Endothelial cell of umbilical vein (primary cell): ENCODE measurements at regions not wholly inside any gene's neighbourhood (a gene's known extent, or its start where the extent isn't known, plus 50 kb on each side); places are given as distances from the start of the nearest gene placed in this dataset.

Experiments used
- BruUV-seq: library from RNA; stranded (reverse); fragments of 400-500 nt; replicated peaks from 2 replicates; lab custom pipeline; 2021; lab: Mats Ljungman, UMichigan
- CTCF ChIA-PET: fragments of 300-600, 350-600 bp; sonication (Branson Sonifier 250); formaldehyde crosslinking; loops from one replicate; lab custom pipeline; 2021; ENCODE audit warnings: antibody characterized with exemption, inconsistent platforms; lab: Charles Lee
- POLR2A ChIA-PET: fragments of 300-600, 350-600 bp; sonication (Branson Sonifier 250); formaldehyde crosslinking; loops from one replicate; lab custom pipeline; 2021; ENCODE audit warnings: antibody characterized with exemption, inconsistent platforms; lab: Charles Lee
- DNase-seq: peaks from one replicate; pipeline ENCODE4 v3.0.0-alpha.2; 2011; ENCODE audit warnings: low read depth, low spot score
- FAIRE-seq: peaks from 2 replicates; lab custom pipeline; 2011; peaks lifted over from hg19 to GRCh38; lab: Jason Lieb, UNC
- H2AFZ ChIP-seq: 2 replicates; pipeline ENCODE4 v1.6.0; 2012; ENCODE audit warnings: low read depth, low read length, control low read depth, inconsistent platforms
- H3K27ac ChIP-seq: 2 replicates; pipeline ENCODE4 v1.5.1; 2011; ENCODE audit warnings: low read depth, mild to moderate bottlenecking, control low read depth, low read length, moderate library complexity; ENCODE audit not compliant: insufficient read depth
- H3K27me3 ChIP-seq, 2 experiments: 2 replicates each; pipeline versions ENCODE4 v1.6.0 to v1.6.1; 2011; ENCODE audit warnings: low read length in 2 of 2, mixed read lengths in 1 of 2; ENCODE audit not compliant: control insufficient read depth in 2 of 2, insufficient read depth in 2 of 2
- H3K36me3 ChIP-seq, 2 experiments: 2 replicates in 1 of 2; 3 replicates in 1 of 2; pipeline ENCODE4 v1.5.1; 2011; ENCODE audit warnings: low read length in 2 of 2, mild to moderate bottlenecking in 1 of 2, moderate library complexity in 1 of 2; ENCODE audit not compliant: control insufficient read depth in 2 of 2, insufficient read depth in 2 of 2; ENCODE audit errors: extremely low read depth in 1 of 2
- H3K4me1 ChIP-seq: 3 replicates; pipeline ENCODE4 v1.5.1; 2011; ENCODE audit warnings: mild to moderate bottlenecking, low read length; ENCODE audit not compliant: control insufficient read depth, insufficient read depth; ENCODE audit errors: extremely low read depth
- H3K4me2 ChIP-seq: 2 replicates; pipeline ENCODE4 v1.6.1; 2011; ENCODE audit warnings: low read length, control low read depth, mixed read lengths; ENCODE audit not compliant: insufficient read depth
- H3K4me3 ChIP-seq, 3 experiments: fragments of 200-600 bp in 1 of 3; sonication (generic), shearing (Covaris generic) in 1 of 3; replicated peaks in 1 of 3; 2 replicates each; pipeline ENCODE4 v1.5.1; 2011 to 2016; ENCODE audit warnings: control low read depth in 3 of 3, low read length in 3 of 3, mild to moderate bottlenecking in 2 of 3, inconsistent platforms in 1 of 3, low read depth in 1 of 3, moderate library complexity in 1 of 3; ENCODE audit not compliant: insufficient read depth in 1 of 3
- H3K79me2 ChIP-seq: 2 replicates; pipeline ENCODE4 v1.6.0; 2012; ENCODE audit warnings: low read length, inconsistent platforms; ENCODE audit not compliant: control insufficient read depth, insufficient read depth
- H3K9ac ChIP-seq: replicated peaks from 2 replicates; pipeline ENCODE3; 2011; ENCODE audit warnings: low read length, control low read depth; ENCODE audit not compliant: insufficient read depth; ENCODE audit errors: extremely low read depth
- H3K9me1 ChIP-seq: replicated peaks from 3 replicates; pipeline ENCODE4 v1.6.0; 2011; ENCODE audit warnings: mild to moderate bottlenecking, low read length; ENCODE audit not compliant: control insufficient read depth, insufficient read depth; ENCODE audit errors: extremely low read depth
- H3K9me3 ChIP-seq: replicated peaks from 2 replicates; pipeline ENCODE4 v1.5.1; 2012; ENCODE audit warnings: low read length, inconsistent platforms; ENCODE audit not compliant: control insufficient read depth, insufficient read depth
- H4K20me1 ChIP-seq: replicated peaks from 2 replicates; pipeline ENCODE3; 2011; ENCODE audit warnings: mild to moderate bottlenecking, low read length; ENCODE audit not compliant: control insufficient read depth, insufficient read depth; ENCODE audit errors: extremely low read depth
- CTCF ChIP-seq, 2 donors: IDR thresholded peaks; 1 replicate in 1 of 2; 2 replicates in 1 of 2; pipeline ENCODE4 v1.5.1; 2011; ENCODE audit warnings: low read length in 2 of 2, mild to moderate bottlenecking in 2 of 2, moderate library complexity in 2 of 2, control low read depth in 1 of 2, inconsistent platforms in 1 of 2, low read depth in 1 of 2; ENCODE audit not compliant: insufficient read depth in 1 of 2; ENCODE audit errors: extremely low read depth in 1 of 2
- EZH2 ChIP-seq: IDR thresholded peaks from 2 replicates; pipeline ENCODE4 v1.6.1; 2012; ENCODE audit warnings: borderline replicate concordance, low read depth, mild to moderate bottlenecking, moderate library complexity, low read length, inconsistent platforms; ENCODE audit not compliant: severe bottlenecking
- FOS ChIP-seq: IDR thresholded peaks from 2 replicates; pipeline ENCODE4 v1.6.1; 2011; ENCODE audit warnings: mild to moderate bottlenecking, low read length, moderate library complexity, borderline replicate concordance; ENCODE audit not compliant: insufficient read depth
- GATA2 ChIP-seq: IDR thresholded peaks from 2 replicates; pipeline ENCODE4 v1.7.0; 2011; ENCODE audit warnings: low read depth, mild to moderate bottlenecking, moderate library complexity, mixed read lengths, low read length; ENCODE audit not compliant: insufficient read length, insufficient read depth
- MAX ChIP-seq: IDR thresholded peaks from 2 replicates; pipeline ENCODE4 v1.6.1; 2011; ENCODE audit not compliant: insufficient read depth, insufficient read length
- MYC ChIP-seq: IDR thresholded peaks from one replicate; pipeline ENCODE4 v1.6.1; 2011; ENCODE audit warnings: mild to moderate bottlenecking, low read depth, low read length
- POLR2A ChIP-seq: IDR thresholded peaks from 2 replicates; pipeline ENCODE4 v1.6.1; 2012; ENCODE audit warnings: low read depth, mild to moderate bottlenecking, control low read depth, low read length
- POLR2AphosphoS5 ChIP-seq: IDR thresholded peaks from 2 replicates; pipeline ENCODE4 v1.6.1; 2012; ENCODE audit warnings: low read depth, mild to moderate bottlenecking, control low read depth, low read length, moderate library complexity; ENCODE audit not compliant: insufficient read depth
- dilution Hi-C: fragments of 300-500 bp; cut with MboI; formaldehyde crosslinking; loops from one replicate; pipeline ENCODE4 v1.15.0; 2019; ENCODE audit warnings: low sequenced_read_pairs; ENCODE audit not compliant: extremely low pct_ligation_motif_present
- intact Hi-C: fragments of 100-400 bp; cut with micrococcal nuclease; formaldehyde crosslinking; loops from one replicate; pipeline ENCODE4 v1.10.0; 2022

- no peak overlapping the region for H3K4me3 ChIP-seq
- FAIRE-seq (no peak), DNase-seq (no peak)
- no peak overlapping the region for H3K27ac ChIP-seq
- no peaks in the 10 kb centered on the region for H3K79me2 ChIP-seq
- H3K4me2 ChIP-seq: no peak overlapping the region
- no peak overlapping the region for H2AFZ ChIP-seq
- BruUV-seq: no TSS peak
- H3K27me3 ChIP-seq: no peaks in the 10 kb centered on the region
- dilution Hi-C loops (no loop called here), intact Hi-C loops (no loop called here)
- no peak overlapping the region for H3K9ac ChIP-seq
- ChIA-PET POLR2A (no interaction called here), CTCF (no interaction called here)
- no peaks in the 10 kb centered on the region for H3K4me1 ChIP-seq
- H4K20me1 ChIP-seq: no peaks in the 10 kb centered on the region
- H3K9me1 ChIP-seq: no peaks in the 10 kb centered on the region
- H3K36me3 ChIP-seq: no peaks in the 10 kb centered on the region
- H3K9me3 ChIP-seq: no peaks in the 10 kb centered on the region
- TF ChIP-seq POLR2A (no peak), MAX (no peak), FOS (no peak), EZH2 (no peak), POLR2AphosphoS5 (no peak), GATA2 (no peak), MYC (no peak)
These were observed 59.4 kb upstream of the CD96 start for GRCh38 chr3:111482574-111482973.

DNA sequence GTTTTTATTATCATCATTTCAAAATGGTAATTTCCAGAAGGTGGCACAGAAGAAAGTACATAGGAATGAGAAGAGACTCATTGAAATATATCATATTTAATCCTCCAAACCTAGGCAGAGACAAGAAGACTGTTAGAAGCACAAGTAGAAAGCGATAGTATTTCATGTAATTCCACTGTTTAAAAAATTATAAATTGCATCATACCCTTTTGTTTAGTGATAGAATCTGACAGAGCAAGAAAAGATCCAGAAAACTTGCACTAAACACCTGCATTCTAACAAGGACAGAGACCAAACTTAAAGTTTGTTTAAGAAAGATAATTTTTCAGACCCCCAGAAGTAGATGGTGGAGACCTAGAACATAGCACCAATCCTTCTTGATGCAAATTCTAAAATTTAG lies 56.9 kb upstream of the CD96 start:
- POLR2A ChIA-PET: no interaction called here
- FAIRE-seq (no peak), DNase-seq (no peak)
- H3K9me1 ChIP-seq: no peaks in the 10 kb centered on the region
- BruUV-seq: no TSS peak
- no peaks in the 10 kb centered on the region for H3K27me3 ChIP-seq
- no peak overlapping the region for H3K9ac ChIP-seq
- TF ChIP-seq POLR2A: no peak
- TF ChIP-seq GATA2: no peak
- TF ChIP-seq POLR2AphosphoS5: no peak
- TF ChIP-seq FOS: no peak
- no peak for TF ChIP-seq CTCF (IDR thresholded peaks at IDR 0.05; ENCODE audit: extremely low read depth in 1 of 2, insufficient read depth in 1 of 2, low read depth in 1 of 2, low read length in 2 of 2)
- TF ChIP-seq MAX: no peak
- H3K36me3 ChIP-seq: no peaks in the 10 kb centered on the region
- no peak overlapping the region for H3K4me3 ChIP-seq
- H3K27ac ChIP-seq: no peak overlapping the region
- H3K79me2 ChIP-seq: no peaks in the 10 kb centered on the region
- H3K4me1 ChIP-seq: no peaks in the 10 kb centered on the region
- no peak overlapping the region for H2AFZ ChIP-seq
- intact Hi-C loops: no loop called here
- CTCF ChIA-PET: no interaction called here
- no peaks in the 10 kb centered on the region for H4K20me1 ChIP-seq
- no peaks in the 10 kb centered on the region for H3K9me3 ChIP-seq
- H3K4me2 ChIP-seq: no peak overlapping the region
- dilution Hi-C loops: no loop called here
